ENCODE measurements at regions not wholly inside any gene's neighbourhood (a gene's known extent, or its start where the extent isn't known, plus 50 kb on each side); places are given as distances from the start of the nearest gene placed in this dataset.

GRCh38 chr12:118706437-118706836 is 274.9 kb upstream of the SRRM4 start:
- TF ChIP-seq, protein P1, sequence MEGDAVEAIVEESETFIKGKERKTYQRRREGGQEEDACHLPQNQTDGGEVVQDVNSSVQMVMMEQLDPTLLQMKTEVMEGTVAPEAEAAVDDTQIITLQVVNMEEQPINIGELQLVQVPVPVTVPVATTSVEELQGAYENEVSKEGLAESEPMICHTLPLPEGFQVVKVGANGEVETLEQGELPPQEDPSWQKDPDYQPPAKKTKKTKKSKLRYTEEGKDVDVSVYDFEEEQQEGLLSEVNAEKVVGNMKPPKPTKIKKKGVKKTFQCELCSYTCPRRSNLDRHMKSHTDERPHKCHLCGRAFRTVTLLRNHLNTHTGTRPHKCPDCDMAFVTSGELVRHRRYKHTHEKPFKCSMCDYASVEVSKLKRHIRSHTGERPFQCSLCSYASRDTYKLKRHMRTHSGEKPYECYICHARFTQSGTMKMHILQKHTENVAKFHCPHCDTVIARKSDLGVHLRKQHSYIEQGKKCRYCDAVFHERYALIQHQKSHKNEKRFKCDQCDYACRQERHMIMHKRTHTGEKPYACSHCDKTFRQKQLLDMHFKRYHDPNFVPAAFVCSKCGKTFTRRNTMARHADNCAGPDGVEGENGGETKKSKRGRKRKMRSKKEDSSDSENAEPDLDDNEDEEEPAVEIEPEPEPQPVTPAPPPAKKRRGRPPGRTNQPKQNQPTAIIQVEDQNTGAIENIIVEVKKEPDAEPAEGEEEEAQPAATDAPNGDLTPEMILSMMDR (IDR thresholded peaks at IDR 0.05), result no peak
- no peak for TF ChIP-seq EP300 (IDR thresholded peaks at IDR 0.05)
- TF ChIP-seq POLR2A (IDR thresholded peaks at IDR 0.05), result no peak
